HepG2 (cell line): ENCODE measurements at regions not wholly inside any gene's neighbourhood (a gene's known extent, or its start where the extent isn't known, plus 50 kb on each side); places are given as distances from the start of the nearest gene placed in this dataset.
A peak's percentile ranks its signal among the peaks of the same experiment; 100 is the strongest.

ENCODE experiments used
- ATAC-seq: fragments of 200-7000 bp; cut with Tn5 transposase; 3 replicates; pipeline ENCODE4 v1.9.1; 2020; ENCODE audit warnings: mild to moderate bottlenecking, moderate library complexity
- BruUV-seq: library from RNA; stranded (reverse); fragments of 400-500 nt; replicated peaks from 2 replicates; lab custom pipeline; 2021; lab: Mats Ljungman, UMichigan
- CTCF ChIA-PET: fragments of 300-600 bp; formaldehyde crosslinking; extraction: SDS; loops from one replicate; lab custom pipeline; 2021; ENCODE audit warnings: low total read pairs, inconsistent platforms, low intra/inter-chr PET ratio; lab: Yijun Ruan, JAX
- POLR2A ChIA-PET: fragments of 350-600 bp; sonication (Branson Sonifier 250); formaldehyde crosslinking; loops from one replicate; lab custom pipeline; 2020; ENCODE audit warnings: antibody characterized with exemption, inconsistent platforms; lab: Yijun Ruan, JAX
- DNase-seq: peaks from one replicate; pipeline ENCODE4 v3.0.0-alpha.2; 2015; ENCODE audit warnings: low spot score
- FAIRE-seq: peaks from 3 replicates; lab custom pipeline; 2011; peaks lifted over from hg19 to GRCh38; lab: Jason Lieb, UNC
- H2AFZ ChIP-seq: one replicate; pipeline ENCODE4 v1.6.1; 2011; ENCODE audit warnings: low read length, inconsistent platforms
- H3K27ac ChIP-seq: fragments of 300-600 bp; 3 replicates; pipeline ENCODE4 v1.8.0; 2011; ENCODE audit warnings: mixed run types, mild to moderate bottlenecking, mixed read lengths, low read length, inconsistent platforms; ENCODE audit not compliant: insufficient read depth; ENCODE audit errors: extremely low read length
- H3K27me3 ChIP-seq, 2 experiments: fragments of 200-600 bp in 1 of 2; 2 replicates in 1 of 2; 3 replicates in 1 of 2; pipeline versions ENCODE4 v1.6.0 to v1.8.0; 2011; ENCODE audit warnings: low read length in 2 of 2, mild to moderate bottlenecking in 2 of 2, moderate library complexity in 2 of 2, inconsistent platforms in 1 of 2; ENCODE audit not compliant: insufficient read depth in 2 of 2, control insufficient read depth in 1 of 2
- H3K36me3 ChIP-seq, 2 experiments: fragments of 200-600 bp in 1 of 2; replicated peaks in 1 of 2; 2 replicates in 1 of 2; 3 replicates in 1 of 2; pipeline versions ENCODE4 v1.5.1 to v1.8.0; 2011; ENCODE audit warnings: low read length in 2 of 2, inconsistent platforms in 1 of 2; ENCODE audit not compliant: insufficient read depth in 2 of 2, control insufficient read depth in 1 of 2
- H3K4me1 ChIP-seq: 2 replicates; pipeline ENCODE4 v1.5.1; 2012; ENCODE audit warnings: low read length, inconsistent platforms; ENCODE audit not compliant: insufficient read depth
- H3K4me2 ChIP-seq: 2 replicates; pipeline ENCODE4 v1.6.0; 2011; ENCODE audit warnings: low read depth, low read length, inconsistent platforms
- H3K4me3 ChIP-seq, 3 experiments: fragments of 200-600 bp in 1 of 3; sonication (generic), shearing (Covaris generic) in 1 of 3; replicated peaks in 1 of 3; 2 replicates each; pipeline ENCODE4 v1.5.1; 2011 to 2016; ENCODE audit warnings: low read length in 3 of 3, inconsistent platforms in 2 of 3, low read depth in 2 of 3, mild to moderate bottlenecking in 2 of 3, control low read depth in 1 of 3, mixed read lengths in 1 of 3; ENCODE audit not compliant: insufficient read depth in 1 of 3
- H3K79me2 ChIP-seq: one replicate; pipeline ENCODE4 v1.6.1; 2011; ENCODE audit warnings: low read length, inconsistent platforms; ENCODE audit not compliant: insufficient read depth
- H3K9ac ChIP-seq: 2 replicates; pipeline ENCODE4 v1.6.0; 2011; ENCODE audit warnings: mild to moderate bottlenecking, low read depth, low read length, inconsistent platforms; ENCODE audit not compliant: insufficient read depth
- H3K9me3 ChIP-seq: 2 replicates; pipeline ENCODE4 v1.5.1; 2012; ENCODE audit warnings: mild to moderate bottlenecking, low read length
- H4K20me1 ChIP-seq: 2 replicates; pipeline ENCODE4 v1.6.0; 2011; ENCODE audit warnings: inconsistent platforms, mild to moderate bottlenecking, low read length, moderate library complexity; ENCODE audit not compliant: insufficient read depth
- GABPA ChIP-seq, 2 experiments: IDR thresholded peaks; 2 replicates each; pipeline ENCODE4 v1.6.1; 2011 to 2016; ENCODE audit warnings: low read depth in 2 of 2, low read length in 1 of 2, missing biosample characterization in 1 of 2, missing genetic modification characterization in 1 of 2
- JUN ChIP-seq: sonication (generic); formaldehyde crosslinking; IDR thresholded peaks from 2 replicates; pipeline ENCODE4 v1.4.0; 2020; ENCODE audit warnings: mild to moderate bottlenecking, missing genetic modification reagents
- KAT2B ChIP-seq: fragments of 150-350 bp; IDR thresholded peaks from 2 replicates; pipeline ENCODE4 v1.6.1; 2014; ENCODE audit warnings: low read depth, low read length, borderline replicate concordance
- PRDM10 ChIP-seq: sonication (generic); formaldehyde crosslinking; IDR thresholded peaks from 2 replicates; pipeline ENCODE4 v1.4.0; 2020; ENCODE audit warnings: low read depth, missing genetic modification reagents
- ZNF235 ChIP-seq: sonication (generic); formaldehyde crosslinking; IDR thresholded peaks from 2 replicates; pipeline ENCODE4 v1.8.1; 2023; ENCODE audit warnings: mild to moderate bottlenecking, missing genetic modification reagents, borderline replicate concordance
- ZSCAN9 ChIP-seq: IDR thresholded peaks from 2 replicates; pipeline ENCODE4 v1.6.1; 2016; ENCODE audit warnings: borderline replicate concordance
- WGBS: methylation state at CpG from one replicate; pipeline ENCODE4 v1.1.6; 2017; ENCODE audit warnings: low lambda C conversion rate; 5-methylcytosine and 5-hydroxymethylcytosine counted together
- in situ Hi-C: cut with HindIII; loops from 2 replicates; pipeline ENCODE4 v1.10.0; 2017; ENCODE audit warnings: low pct_unique_long_range_greater_than_20kb; ENCODE audit not compliant: extremely low pct_ligation_motif_present
- intact Hi-C: fragments of 100-400 bp; cut with micrococcal nuclease; formaldehyde crosslinking; loops from one replicate; pipeline ENCODE4 v1.10.0; 2022; ENCODE audit not compliant: unreplicated experiment

GRCh38 chr7:25313526-25313925 is 85.2 kb upstream of the NPVF start:
- ATAC-seq (no peak), FAIRE-seq (no peak), DNase-seq (no peak)
- Histone ChIP-seq H4K20me1 (no peaks in the 10 kb centered on the region), H2AFZ (no peak overlapping the region), H3K4me2 (no peak overlapping the region), H3K27me3 (peaks cover 0 to 4% of the 10 kb centered on the region in 2 experiments; a peak in 1 of 5 replicates), H3K9ac (no peak overlapping the region), H3K4me1 (no peaks in the 10 kb centered on the region), H3K9me3 (no peaks in the 10 kb centered on the region), H3K36me3 (no peaks in the 10 kb centered on the region), H3K79me2 (no peaks in the 10 kb centered on the region), H3K27ac (no peak overlapping the region)
- no TSS peak for BruUV-seq
- ChIA-PET CTCF (no interaction called here), POLR2A (no interaction called here)
- in situ Hi-C loops: no loop called here
- 29% methylated on average over 1 of the region's 1 CpG for WGBS
- intact Hi-C loops: no loop called here
- TF ChIP-seq JUN (CRISPR knock-in tag): no peak
- TF ChIP-seq ZSCAN9: no peak
- no peak for TF ChIP-seq ZNF235
- TF ChIP-seq, all 625 proteins: peak for 0
- H3K4me3 ChIP-seq: no peak overlapping the region

GRCh38 chr7:25314094-25314730 is 85.9 kb upstream of the NPVF start:
- H3K36me3 ChIP-seq: no peaks in the 10 kb centered on the region
- DNase-seq: no peak
- FAIRE-seq: no peak
- intact Hi-C loops (no loop called here), in situ Hi-C loops (no loop called here)
- ATAC-seq: no peak
- H3K9ac ChIP-seq: no peak overlapping the region
- no TSS peak for BruUV-seq
- no peak overlapping the region for H3K4me2 ChIP-seq
- CTCF ChIA-PET: no interaction called here
- H3K4me1 ChIP-seq: no peaks in the 10 kb centered on the region
- H3K27ac ChIP-seq: no peak overlapping the region
- H2AFZ ChIP-seq: no peak overlapping the region
- POLR2A ChIA-PET: no interaction called here
- WGBS: 57% methylated on average over 5 of the region's 5 CpGs
- no peak for TF ChIP-seq GABPA (IDR thresholded peaks at IDR 0.05; ENCODE audit: low read depth, low read length)
- 0 out of 2 replicates have a peak, but pooled peaks have one; percentile 8 for TF ChIP-seq GABPA (CRISPR knock-in tag; IDR thresholded peaks at IDR 0.05; ENCODE audit: low read depth)
- no peak for TF ChIP-seq PRDM10
- TF ChIP-seq KAT2B: no peak
- no peaks in the 10 kb centered on the region for H3K9me3 ChIP-seq
- no peaks in the 10 kb centered on the region for H4K20me1 ChIP-seq
- no peak overlapping the region for H3K4me3 ChIP-seq
- H3K79me2 ChIP-seq: no peaks in the 10 kb centered on the region
- no peaks in the 10 kb centered on the region; a peak in 1 of 5 replicates for H3K27me3 ChIP-seq
